GM19397 (cell line): ENCODE measurements at regions not wholly inside any gene's neighbourhood (a gene's known extent, or its start where the extent isn't known, plus 50 kb on each side); places are given as distances from the start of the nearest gene placed in this dataset.

Experiments used
- ATAC-seq: cut with Tn5 transposase; IDR thresholded peaks from one replicate; pipeline ENCODE4 v1.9.1; 2021; ENCODE audit warnings: mild to moderate bottlenecking, moderate library complexity; ENCODE audit not compliant: unreplicated experiment

- ATAC-seq: no peak
These were observed 362.1 kb upstream of the AGTR1 start for GRCh38 chr3:148335612-148336011.

- ATAC-seq: no peak
These were observed 354.3 kb upstream of the AGTR1 start for GRCh38 chr3:148343416-148343815.

- ATAC-seq: no peak
These were observed 353.2 kb upstream of the AGTR1 start for GRCh38 chr3:148344521-148344920.

DNA sequence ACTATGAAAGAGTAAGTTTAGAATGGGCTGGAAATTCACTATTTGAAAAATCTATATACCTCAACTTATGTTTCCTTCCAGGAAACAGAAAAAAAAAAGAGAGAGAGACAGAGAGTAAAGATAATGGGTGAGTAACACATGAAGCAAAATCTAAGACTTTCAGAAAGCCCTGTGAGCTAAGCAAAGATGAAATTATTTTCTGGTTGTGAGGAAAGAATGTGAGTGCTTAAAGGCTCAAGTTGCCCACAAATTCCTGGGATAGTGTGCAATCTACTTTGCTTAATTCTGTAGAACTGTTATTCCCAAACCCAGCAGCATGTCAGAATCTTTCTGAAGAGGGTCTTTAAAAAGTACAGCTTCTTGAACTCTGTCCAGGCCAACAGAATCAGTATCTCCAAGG, 337.7 kb upstream of the AGTR1 start:
- ATAC-seq: no peak

GRCh38 chr3:148366743-148367410, 330.8 kb upstream of the AGTR1 start:
- ATAC-seq: no peak

DNA sequence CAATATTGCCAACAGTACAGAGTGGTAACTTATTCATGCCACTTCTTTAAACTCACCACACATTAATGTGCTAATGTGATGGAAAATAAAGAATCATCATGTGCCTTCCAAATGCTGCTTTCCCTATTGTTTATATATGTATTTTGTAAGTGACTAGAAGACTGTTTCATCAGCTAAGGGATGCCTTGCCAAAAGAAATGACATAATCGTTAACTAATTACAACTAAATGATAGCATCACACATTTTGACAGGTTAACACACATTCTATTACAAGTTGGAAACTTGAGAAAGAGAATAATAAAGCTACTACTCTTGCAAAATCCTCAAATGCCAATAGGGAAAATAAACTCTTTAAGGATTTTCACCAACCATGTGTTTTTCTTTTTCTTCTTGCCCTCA, 329.9 kb upstream of the AGTR1 start:
- ATAC-seq: no peak

- no peak for ATAC-seq
These were observed 328.3 kb upstream of the AGTR1 start for GRCh38 chr3:148369381-148369780.

DNA sequence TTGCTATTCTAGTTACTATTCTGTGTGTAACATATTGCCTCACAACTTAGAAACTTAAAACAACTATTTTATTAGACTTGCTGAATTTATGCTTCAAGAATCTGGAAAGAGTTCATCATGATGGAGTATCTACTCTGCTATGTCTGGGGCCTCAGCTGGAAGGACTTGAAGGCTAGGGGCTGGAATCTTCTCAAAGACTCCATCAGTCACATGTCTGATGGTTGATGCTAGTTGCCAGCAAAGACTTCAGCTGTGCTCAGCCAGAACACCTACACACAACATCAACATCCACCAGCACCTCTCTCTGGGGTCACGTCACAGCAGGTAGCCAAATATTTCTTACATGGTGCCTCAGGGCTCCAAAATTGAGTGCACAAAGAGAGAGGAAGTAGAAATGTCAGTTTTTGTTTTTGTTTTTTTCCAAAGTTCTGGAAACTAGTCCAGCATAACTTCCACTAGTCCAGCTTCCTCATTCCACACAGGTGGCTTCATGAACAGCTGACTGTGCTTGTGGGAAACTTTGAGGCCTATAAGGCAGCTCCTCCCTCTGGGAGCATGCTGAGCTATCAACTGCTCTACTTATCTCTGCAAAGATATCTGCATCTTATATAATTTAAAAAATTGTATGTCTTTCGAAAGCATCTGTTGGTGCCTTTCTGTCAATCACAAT, 325.4 kb upstream of the AGTR1 start:
- no peak for ATAC-seq

DNA sequence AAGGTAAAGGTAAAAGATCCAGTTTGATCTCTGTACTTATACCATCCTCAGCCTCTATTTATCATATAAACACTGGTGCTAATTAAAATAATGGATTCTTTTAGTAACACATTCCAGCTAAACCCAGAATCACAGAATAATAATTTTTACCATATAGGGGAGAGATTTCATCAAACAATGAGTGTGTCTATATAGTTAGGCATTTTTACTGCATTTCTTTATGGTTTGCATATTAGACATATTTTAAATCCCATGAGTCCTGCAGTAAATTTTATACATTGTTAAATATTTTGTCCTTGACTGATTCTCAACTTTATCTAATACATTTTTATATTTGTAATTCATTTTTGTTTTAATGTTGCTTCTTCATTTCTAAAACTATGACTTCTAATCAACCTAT, 323.7 kb upstream of the AGTR1 start:
- ATAC-seq: no peak

DNA sequence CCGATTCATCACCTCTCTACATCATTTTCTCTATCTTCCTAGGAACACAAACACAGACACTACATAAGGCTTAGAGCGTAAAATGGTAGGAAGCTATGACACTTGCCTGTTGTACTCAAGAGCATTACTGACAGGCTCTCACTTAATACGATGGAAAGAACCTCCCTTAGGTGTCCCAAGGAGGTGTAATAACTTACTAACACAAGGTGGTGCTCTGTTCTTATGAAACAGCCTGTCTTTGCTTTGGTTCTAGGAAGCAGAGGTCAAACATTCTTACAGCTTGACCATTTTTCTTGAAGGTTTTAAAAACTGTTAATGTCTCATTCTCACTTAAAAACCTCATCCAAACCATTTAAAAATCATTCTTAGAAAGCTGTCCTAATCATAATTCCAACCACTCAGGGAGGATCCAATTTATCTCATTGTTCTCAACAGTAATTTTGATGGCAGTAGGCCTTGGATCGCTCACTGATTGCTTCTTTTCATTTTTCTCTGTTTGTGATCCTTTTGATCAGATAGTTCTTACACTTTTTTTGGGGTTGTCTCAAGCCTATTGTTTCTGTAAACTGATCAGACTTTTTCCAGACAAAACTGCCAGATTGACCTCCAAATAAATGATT, 317.8 kb upstream of the AGTR1 start:
- ATAC-seq: peak; percentile 83

- ATAC-seq: no peak
These were observed 316.7 kb upstream of the AGTR1 start for GRCh38 chr3:148381051-148381450.

GRCh38 chr3:148389916-148390315, 307.8 kb upstream of the AGTR1 start:
- ATAC-seq: no peak

GRCh38 chr3:148395821-148396220, 301.9 kb upstream of the AGTR1 start:
- no peak for ATAC-seq

GRCh38 chr3:148400754-148401153, 296.9 kb upstream of the AGTR1 start:
- no peak for ATAC-seq

GRCh38 chr3:148408667-148409066, 289.0 kb upstream of the AGTR1 start:
- ATAC-seq: no peak

DNA sequence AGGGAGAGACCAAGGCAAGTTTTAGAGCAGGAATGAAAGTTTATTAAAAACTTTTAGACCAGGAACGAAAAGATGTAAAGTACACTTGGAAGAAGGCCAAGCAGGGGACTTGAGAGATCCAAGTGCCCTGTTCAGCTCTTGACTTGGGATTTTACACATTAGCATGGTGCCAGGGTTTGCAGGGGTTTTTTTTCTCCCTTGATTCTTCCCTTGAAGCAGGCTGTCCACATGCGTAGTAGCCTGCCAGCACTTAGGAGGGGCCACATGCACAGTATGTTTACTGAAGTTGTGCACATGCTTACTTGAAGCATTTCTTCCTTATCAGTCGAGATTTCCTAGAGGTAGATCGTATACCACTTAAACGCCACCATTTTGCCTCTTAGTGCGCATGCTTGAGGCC, 277.5 kb upstream of the AGTR1 start:
- ATAC-seq: no peak

DNA sequence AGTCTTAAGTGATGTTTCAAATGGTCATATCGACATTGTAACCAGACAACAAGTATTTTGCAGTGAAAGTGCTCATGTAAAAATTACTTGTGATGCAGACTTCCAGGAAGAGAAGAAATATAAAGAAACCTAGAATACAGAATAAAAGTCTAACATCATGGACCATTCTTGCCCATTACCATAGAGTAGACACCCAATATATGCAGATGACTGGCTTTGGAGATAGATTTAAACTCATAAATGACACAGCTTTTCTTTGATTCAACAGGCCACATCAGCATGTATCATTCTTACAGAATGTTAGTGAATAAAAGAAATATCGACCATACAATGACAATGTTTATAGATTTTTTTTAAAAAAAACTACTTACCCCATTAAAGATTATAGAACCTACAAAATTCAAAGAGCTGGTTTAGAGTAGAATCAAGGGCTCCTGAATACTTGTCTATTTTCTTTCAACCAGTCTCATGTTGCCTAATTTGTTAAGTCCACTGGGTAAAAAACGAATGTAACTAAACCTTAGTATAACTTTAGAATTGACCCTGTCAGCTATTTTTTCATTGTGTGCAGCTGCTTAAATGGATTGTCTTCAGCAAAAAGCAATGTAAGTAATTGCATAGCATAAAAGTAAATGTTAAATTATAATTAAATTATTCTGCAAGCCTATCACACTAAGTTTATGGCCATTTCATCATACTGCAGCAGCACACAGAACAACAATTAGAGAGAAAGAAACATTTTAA, 268.7 kb upstream of the AGTR1 start:
- no peak for ATAC-seq

GRCh38 chr3:148433665-148434064, 264.0 kb upstream of the AGTR1 start:
- ATAC-seq: no peak

GRCh38 chr3:148435534-148435933, 262.2 kb upstream of the AGTR1 start:
- ATAC-seq: no peak

GRCh38 chr3:148439254-148439822, 258.4 kb upstream of the AGTR1 start:
- ATAC-seq: peak; percentile 53

DNA sequence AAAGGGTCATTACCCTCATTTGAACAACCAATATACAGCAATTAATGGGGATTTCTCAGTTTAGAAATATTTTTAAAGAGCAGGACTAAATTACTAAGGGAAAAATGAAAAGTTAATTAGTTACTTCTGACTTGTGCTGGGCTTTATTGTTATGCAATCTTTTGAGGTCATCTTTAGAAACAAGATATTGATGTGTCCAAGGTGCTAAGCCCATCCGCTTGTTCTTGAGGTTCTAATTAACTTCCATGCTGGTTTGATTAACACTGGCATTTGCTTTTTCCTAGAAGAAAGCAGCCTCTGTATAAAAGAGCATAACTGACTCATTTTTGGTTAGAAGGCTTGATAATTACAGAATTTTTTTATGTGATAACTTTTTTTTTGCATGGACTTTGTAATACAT, 256.5 kb upstream of the AGTR1 start:
- no peak for ATAC-seq
